NCI-H526 treated with DMSO at 0.1 percent for 48 hours (cell line): ENCODE measurements at regions not wholly inside any gene's neighbourhood (a gene's known extent, or its start where the extent isn't known, plus 50 kb on each side); places are given as distances from the start of the nearest gene placed in this dataset.
"Not testable (repeated sequence)": the region's sequence is repeated elsewhere in the genome, so short reads cannot be mapped to it uniquely, and the experiment has no call there.

Experiments
- DNase-seq: peaks from one replicate; lab custom pipeline; 2025; lab: John Stamatoyannopoulos, UW

- DNase-seq: no peak
Observed at GRCh38 chr10:8787649-8788048, 733.2 kb downstream of the GATA3 start.

GRCh38 chr10:8790390-8790789, 735.9 kb downstream of the GATA3 start:
- no peak for DNase-seq

GRCh38 chr10:8794860-8795259, 740.4 kb downstream of the GATA3 start:
- DNase-seq: no peak

GRCh38 chr10:8800426-8800825, 745.9 kb downstream of the GATA3 start:
- DNase-seq: no peak

GRCh38 chr10:8803992-8804391, 749.5 kb downstream of the GATA3 start:
- no peak for DNase-seq

- DNase-seq: no peak
Observed at GRCh38 chr10:8810677-8811076, 756.2 kb downstream of the GATA3 start.

- no peak for DNase-seq
Observed at GRCh38 chr10:8811201-8811600, 756.7 kb downstream of the GATA3 start.

- DNase-seq: no peak
Observed at GRCh38 chr10:8815969-8816368, 761.5 kb downstream of the GATA3 start.

- DNase-seq: no peak
Observed at GRCh38 chr10:8817299-8817698, 762.8 kb downstream of the GATA3 start.

GRCh38 chr10:8825611-8826010, 771.1 kb downstream of the GATA3 start:
- no peak for DNase-seq

GRCh38 chr10:8829592-8829991, 775.1 kb downstream of the GATA3 start:
- DNase-seq: no peak

- no peak for DNase-seq
Observed at GRCh38 chr10:8830048-8830447, 775.6 kb downstream of the GATA3 start.

GRCh38 chr10:8830876-8831275, 776.4 kb downstream of the GATA3 start:
- no peak for DNase-seq

- DNase-seq: no peak
Observed at GRCh38 chr10:8835453-8836167, 781.1 kb downstream of the GATA3 start.

- no peak for DNase-seq
Observed at GRCh38 chr10:8840356-8840755, 785.9 kb downstream of the GATA3 start.

GRCh38 chr10:8844141-8844540, 789.7 kb downstream of the GATA3 start:
- DNase-seq: no peak

GRCh38 chr10:8852546-8852945, 798.1 kb downstream of the GATA3 start:
- no peak for DNase-seq

- no peak for DNase-seq
Observed at GRCh38 chr10:8853048-8853447, 798.6 kb downstream of the GATA3 start.

- DNase-seq: not testable (repeated sequence)
Observed at GRCh38 chr10:8868924-8869323, 814.4 kb downstream of the GATA3 start.

- DNase-seq: no peak
Observed at GRCh38 chr10:8873310-8873709, 818.8 kb downstream of the GATA3 start.

GRCh38 chr10:8874268-8874667, 819.8 kb downstream of the GATA3 start:
- no peak for DNase-seq

- DNase-seq: no peak
Observed at GRCh38 chr10:8874972-8875371, 820.5 kb downstream of the GATA3 start.

- DNase-seq: no peak
Observed at GRCh38 chr10:8876171-8876570, 821.7 kb downstream of the GATA3 start.

- DNase-seq: no peak
Observed at GRCh38 chr10:8889538-8889937, 835.0 kb downstream of the GATA3 start.
